Epithelial cell of esophagus (primary cell): ENCODE measurements at regions not wholly inside any gene's neighbourhood (a gene's known extent, or its start where the extent isn't known, plus 50 kb on each side); places are given as distances from the start of the nearest gene placed in this dataset.
A peak's percentile ranks its signal among the peaks of the same experiment; 100 is the strongest.

ENCODE experiments used
- DNase-seq: peaks from one replicate; pipeline ENCODE4 v3.0.0; 2010; ENCODE audit warnings: low read depth
- H3K4me3 ChIP-seq: 2 replicates; pipeline ENCODE4 v1.5.1; 2011; ENCODE audit warnings: mild to moderate bottlenecking, low read length, control low read depth
- CTCF ChIP-seq: IDR thresholded peaks from 2 replicates; pipeline ENCODE4 v1.5.1; 2011; ENCODE audit warnings: low read depth, mild to moderate bottlenecking, low read length, control low read depth, inconsistent platforms; ENCODE audit not compliant: insufficient read depth; ENCODE audit errors: missing control alignments

- H3K4me3 ChIP-seq = no peak overlapping the region
- DNase-seq = peak; percentile 71
- TF ChIP-seq CTCF = no peak
These were observed 101.9 kb downstream of the GAS2L3 start for GRCh38 chr12:100675432-100675831.

- H3K4me3 ChIP-seq = no peak overlapping the region
- no peak for DNase-seq
- TF ChIP-seq CTCF = no peak
These were observed 107.6 kb downstream of the GAS2L3 start for GRCh38 chr12:100681074-100681473.

- DNase-seq = no peak
- TF ChIP-seq CTCF = no peak
These were observed 108.7 kb downstream of the GAS2L3 start for GRCh38 chr12:100682178-100682577.

GRCh38 chr12:100687686-100688085 is 106.9 kb upstream of the ANO4 start:
- no peak for DNase-seq

More at GRCh38 chr12:100682178-100682577, 108.7 kb downstream of the GAS2L3 start:
- no peak overlapping the region for H3K4me3 ChIP-seq

GRCh38 chr12:100688451-100688864 is 106.1 kb upstream of the ANO4 start:
- no peak for TF ChIP-seq CTCF

More at GRCh38 chr12:100687686-100688085, 106.9 kb upstream of the ANO4 start:
- no peak overlapping the region for H3K4me3 ChIP-seq
- TF ChIP-seq CTCF = no peak

GRCh38 chr12:100692502-100692901 is 102.1 kb upstream of the ANO4 start:
- H3K4me3 ChIP-seq = no peak overlapping the region
- TF ChIP-seq CTCF = no peak
- no peak for DNase-seq

More at GRCh38 chr12:100688451-100688864, 106.1 kb upstream of the ANO4 start:
- peak; percentile 57 for DNase-seq
- no peak overlapping the region for H3K4me3 ChIP-seq

- DNase-seq = peak; percentile 63
- H3K4me3 ChIP-seq = no peak overlapping the region
- TF ChIP-seq CTCF = no peak
These were observed 96.1 kb upstream of the ANO4 start for GRCh38 chr12:100698518-100698917.
